ENCODE measurements at regions not wholly inside any gene's neighbourhood (a gene's known extent, or its start where the extent isn't known, plus 50 kb on each side); places are given as distances from the start of the nearest gene placed in this dataset.

GRCh38 chr15:47513471-47513870 is 203.8 kb upstream of the SEMA6D start:
- H3K23ac ChIP-seq (ENCODE audit: low read length in 2 of 2), result no peak overlapping the region
- no peak overlapping the region for H3K4ac ChIP-seq (ENCODE audit: low read depth in 1 of 2, low read length in 2 of 2)
- H3K4me1 ChIP-seq (ENCODE audit: control insufficient read depth, insufficient read depth, low read depth, low read length), result no peaks in the 10 kb centered on the region
- no peak overlapping the region for H3K14ac ChIP-seq (ENCODE audit: low read length in 2 of 2)
- H2BK120ac ChIP-seq (ENCODE audit: low read depth, low read length), result no peak overlapping the region
- H2BK12ac ChIP-seq (ENCODE audit: low read length in 2 of 2), result no peak overlapping the region
- no peaks in the 10 kb centered on the region for H3K9me3 ChIP-seq (ENCODE audit: control insufficient read depth, low read length)
- 99% methylated on average over 4 of the region's 5 CpGs for WGBS
- H2BK5ac ChIP-seq (ENCODE audit: low read depth, low read length, poor library complexity, severe bottlenecking), result no peak overlapping the region
- no peak overlapping the region for H3K27ac ChIP-seq (ENCODE audit: low read length, poor library complexity, severe bottlenecking)
- H3K36me3 ChIP-seq (ENCODE audit: control insufficient read depth in 1 of 2, insufficient read depth in 2 of 2, low read depth in 1 of 2, low read length in 2 of 2), result no peaks in the 10 kb centered on the region
- H4K8ac ChIP-seq (ENCODE audit: low read length), result no peak overlapping the region
- H3K18ac ChIP-seq (ENCODE audit: low read depth in 1 of 2, low read length in 2 of 2), result no peak overlapping the region
- H3K4me3 ChIP-seq (ENCODE audit: insufficient read depth in 1 of 2, low read depth in 1 of 2, low read length in 2 of 2), result no peak overlapping the region
- no peaks in the 10 kb centered on the region for H3K79me1 ChIP-seq (replicated peaks; ENCODE audit: low read length, poor library complexity, severe bottlenecking)
- H3K9ac ChIP-seq (ENCODE audit: low read length), result no peak overlapping the region
- no peak for DNase-seq
- no peaks in the 10 kb centered on the region for H3K27me3 ChIP-seq (ENCODE audit: control insufficient read depth in 1 of 2, insufficient read depth in 1 of 2, low read length in 2 of 2)
- no peak overlapping the region for H4K91ac ChIP-seq (ENCODE audit: low read length)
- no peak overlapping the region for H2AK5ac ChIP-seq (ENCODE audit: low read length, severe bottlenecking)
- no peak overlapping the region for H2AFZ ChIP-seq (ENCODE audit: low read depth, low read length)
- no peak overlapping the region for H3K4me2 ChIP-seq (ENCODE audit: low read length, poor library complexity, severe bottlenecking)
- H2BK15ac ChIP-seq (ENCODE audit: low read depth, poor library complexity, severe bottlenecking), result no peak overlapping the region

- 57% methylated on average over 2 of the region's 2 CpGs for WGBS
- Histone ChIP-seq H3K4ac (ENCODE audit: low read depth in 1 of 2, low read length in 2 of 2) (no peak overlapping the region), H3K4me3 (ENCODE audit: insufficient read depth in 1 of 2, low read depth in 1 of 2, low read length in 2 of 2) (no peak overlapping the region), H4K8ac (ENCODE audit: low read length) (no peak overlapping the region), H4K91ac (ENCODE audit: low read length) (no peak overlapping the region), H3K9me3 (ENCODE audit: control insufficient read depth, low read length) (no peaks in the 10 kb centered on the region), H3K9ac (ENCODE audit: low read length) (no peak overlapping the region), H2AK5ac (ENCODE audit: low read length, severe bottlenecking) (no peak overlapping the region), H3K23ac (ENCODE audit: low read length in 2 of 2) (no peak overlapping the region), H2BK12ac (ENCODE audit: low read length in 2 of 2) (no peak overlapping the region), H2BK5ac (ENCODE audit: low read depth, low read length, poor library complexity, severe bottlenecking) (no peak overlapping the region), H3K27ac (ENCODE audit: low read length, poor library complexity, severe bottlenecking) (peak overlapping the region; percentile 32), H3K79me1 (replicated peaks; ENCODE audit: low read length, poor library complexity, severe bottlenecking) (no peaks in the 10 kb centered on the region), H3K4me2 (ENCODE audit: low read length, poor library complexity, severe bottlenecking) (no peak overlapping the region), H3K27me3 (ENCODE audit: control insufficient read depth in 1 of 2, insufficient read depth in 1 of 2, low read length in 2 of 2) (no peaks in the 10 kb centered on the region), H2BK15ac (ENCODE audit: low read depth, poor library complexity, severe bottlenecking) (no peak overlapping the region), H3K14ac (ENCODE audit: low read length in 2 of 2) (no peak overlapping the region), H2AFZ (ENCODE audit: low read depth, low read length) (no peak overlapping the region), H2BK120ac (ENCODE audit: low read depth, low read length) (no peak overlapping the region), H3K4me1 (ENCODE audit: control insufficient read depth, insufficient read depth, low read depth, low read length) (no peaks in the 10 kb centered on the region), H3K18ac (ENCODE audit: low read depth in 1 of 2, low read length in 2 of 2) (no peak overlapping the region), H3K36me3 (ENCODE audit: control insufficient read depth in 1 of 2, insufficient read depth in 2 of 2, low read depth in 1 of 2, low read length in 2 of 2) (no peaks in the 10 kb centered on the region)
- peak; percentile 59 for DNase-seq
Measured at GRCh38 chr15:47514200-47514652, 203.1 kb upstream of the SEMA6D start.

- DNase-seq, result peak; percentile 43
- no peak overlapping the region for H2AFZ ChIP-seq (ENCODE audit: low read depth, low read length)
- WGBS, result 62% methylated on average over 2 of the region's 2 CpGs
- H3K9ac ChIP-seq (ENCODE audit: low read length), result no peak overlapping the region
- H3K18ac ChIP-seq (ENCODE audit: low read depth in 1 of 2, low read length in 2 of 2), result no peak overlapping the region
- no peak overlapping the region for H3K4me2 ChIP-seq (ENCODE audit: low read length, poor library complexity, severe bottlenecking)
- no peak overlapping the region for H3K14ac ChIP-seq (ENCODE audit: low read length in 2 of 2)
- no peak overlapping the region for H2BK5ac ChIP-seq (ENCODE audit: low read depth, low read length, poor library complexity, severe bottlenecking)
- H3K4ac ChIP-seq (ENCODE audit: low read depth in 1 of 2, low read length in 2 of 2), result no peak overlapping the region
- no peak overlapping the region for H2BK15ac ChIP-seq (ENCODE audit: low read depth, poor library complexity, severe bottlenecking)
- H2BK12ac ChIP-seq (ENCODE audit: low read length in 2 of 2), result no peak overlapping the region
- H2AK5ac ChIP-seq (ENCODE audit: low read length, severe bottlenecking), result no peak overlapping the region
- no peak overlapping the region for H4K91ac ChIP-seq (ENCODE audit: low read length)
- H3K27me3 ChIP-seq (ENCODE audit: control insufficient read depth in 1 of 2, insufficient read depth in 1 of 2, low read length in 2 of 2), result no peaks in the 10 kb centered on the region
- H3K9me3 ChIP-seq (ENCODE audit: control insufficient read depth, low read length), result no peaks in the 10 kb centered on the region
- H3K23ac ChIP-seq (ENCODE audit: low read length in 2 of 2), result no peak overlapping the region
- H3K4me1 ChIP-seq (ENCODE audit: control insufficient read depth, insufficient read depth, low read depth, low read length), result no peaks in the 10 kb centered on the region
- H2BK120ac ChIP-seq (ENCODE audit: low read depth, low read length), result no peak overlapping the region
- no peak overlapping the region for H3K27ac ChIP-seq (ENCODE audit: low read length, poor library complexity, severe bottlenecking)
- no peak overlapping the region for H4K8ac ChIP-seq (ENCODE audit: low read length)
- no peak overlapping the region for H3K4me3 ChIP-seq (ENCODE audit: insufficient read depth in 1 of 2, low read depth in 1 of 2, low read length in 2 of 2)
- no peaks in the 10 kb centered on the region for H3K79me1 ChIP-seq (replicated peaks; ENCODE audit: low read length, poor library complexity, severe bottlenecking)
- H3K36me3 ChIP-seq (ENCODE audit: control insufficient read depth in 1 of 2, insufficient read depth in 2 of 2, low read depth in 1 of 2, low read length in 2 of 2), result no peaks in the 10 kb centered on the region
Measured at GRCh38 chr15:47516558-47516957, 200.7 kb upstream of the SEMA6D start.

GRCh38 chr15:47516972-47517371 is 200.3 kb upstream of the SEMA6D start:
- Histone ChIP-seq H4K91ac (ENCODE audit: low read length) (no peak overlapping the region), H2BK120ac (ENCODE audit: low read depth, low read length) (no peak overlapping the region), H3K4me3 (ENCODE audit: insufficient read depth in 1 of 2, low read depth in 1 of 2, low read length in 2 of 2) (no peak overlapping the region), H3K14ac (ENCODE audit: low read length in 2 of 2) (no peak overlapping the region), H4K8ac (ENCODE audit: low read length) (no peak overlapping the region), H3K79me1 (replicated peaks; ENCODE audit: low read length, poor library complexity, severe bottlenecking) (no peaks in the 10 kb centered on the region), H3K18ac (ENCODE audit: low read depth in 1 of 2, low read length in 2 of 2) (no peak overlapping the region), H3K36me3 (ENCODE audit: control insufficient read depth in 1 of 2, insufficient read depth in 2 of 2, low read depth in 1 of 2, low read length in 2 of 2) (no peaks in the 10 kb centered on the region), H3K4me1 (ENCODE audit: control insufficient read depth, insufficient read depth, low read depth, low read length) (no peaks in the 10 kb centered on the region), H3K9me3 (ENCODE audit: control insufficient read depth, low read length) (no peaks in the 10 kb centered on the region), H3K27ac (ENCODE audit: low read length, poor library complexity, severe bottlenecking) (no peak overlapping the region), H3K4me2 (ENCODE audit: low read length, poor library complexity, severe bottlenecking) (no peak overlapping the region), H3K23ac (ENCODE audit: low read length in 2 of 2) (no peak overlapping the region), H2BK12ac (ENCODE audit: low read length in 2 of 2) (no peak overlapping the region), H3K9ac (ENCODE audit: low read length) (no peak overlapping the region), H2BK5ac (ENCODE audit: low read depth, low read length, poor library complexity, severe bottlenecking) (no peak overlapping the region), H2BK15ac (ENCODE audit: low read depth, poor library complexity, severe bottlenecking) (no peak overlapping the region), H3K4ac (ENCODE audit: low read depth in 1 of 2, low read length in 2 of 2) (no peak overlapping the region), H2AK5ac (ENCODE audit: low read length, severe bottlenecking) (no peak overlapping the region), H3K27me3 (ENCODE audit: control insufficient read depth in 1 of 2, insufficient read depth in 1 of 2, low read length in 2 of 2) (no peaks in the 10 kb centered on the region), H2AFZ (ENCODE audit: low read depth, low read length) (no peak overlapping the region)
- WGBS, result 86% methylated on average over 1 of the region's 1 CpG
- peak; percentile 28 for DNase-seq
